ENCODE measurements at regions not wholly inside any gene's neighbourhood (a gene's known extent, or its start where the extent isn't known, plus 50 kb on each side); places are given as distances from the start of the nearest gene placed in this dataset.

DNA sequence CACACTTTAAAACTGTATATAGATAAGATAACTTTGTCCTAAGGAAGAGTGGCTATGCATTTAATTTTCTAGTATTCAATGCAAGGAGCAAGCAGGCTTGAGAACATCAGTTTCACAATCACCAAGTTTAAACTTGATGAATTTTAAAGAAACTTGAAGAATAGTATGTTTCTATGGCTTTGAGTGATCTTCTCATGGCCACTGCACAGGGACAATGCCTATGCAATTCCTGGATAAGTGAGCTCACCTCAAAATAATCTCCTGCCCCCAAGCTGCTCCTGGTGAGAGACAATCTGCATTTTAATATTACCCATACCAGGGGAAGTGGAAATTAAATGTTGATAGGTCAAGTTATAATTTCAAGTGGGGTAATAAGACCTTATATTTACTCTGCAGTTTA, 376.6 kb upstream of the CBLB start (continued):
- TF ChIP-seq, protein P1, sequence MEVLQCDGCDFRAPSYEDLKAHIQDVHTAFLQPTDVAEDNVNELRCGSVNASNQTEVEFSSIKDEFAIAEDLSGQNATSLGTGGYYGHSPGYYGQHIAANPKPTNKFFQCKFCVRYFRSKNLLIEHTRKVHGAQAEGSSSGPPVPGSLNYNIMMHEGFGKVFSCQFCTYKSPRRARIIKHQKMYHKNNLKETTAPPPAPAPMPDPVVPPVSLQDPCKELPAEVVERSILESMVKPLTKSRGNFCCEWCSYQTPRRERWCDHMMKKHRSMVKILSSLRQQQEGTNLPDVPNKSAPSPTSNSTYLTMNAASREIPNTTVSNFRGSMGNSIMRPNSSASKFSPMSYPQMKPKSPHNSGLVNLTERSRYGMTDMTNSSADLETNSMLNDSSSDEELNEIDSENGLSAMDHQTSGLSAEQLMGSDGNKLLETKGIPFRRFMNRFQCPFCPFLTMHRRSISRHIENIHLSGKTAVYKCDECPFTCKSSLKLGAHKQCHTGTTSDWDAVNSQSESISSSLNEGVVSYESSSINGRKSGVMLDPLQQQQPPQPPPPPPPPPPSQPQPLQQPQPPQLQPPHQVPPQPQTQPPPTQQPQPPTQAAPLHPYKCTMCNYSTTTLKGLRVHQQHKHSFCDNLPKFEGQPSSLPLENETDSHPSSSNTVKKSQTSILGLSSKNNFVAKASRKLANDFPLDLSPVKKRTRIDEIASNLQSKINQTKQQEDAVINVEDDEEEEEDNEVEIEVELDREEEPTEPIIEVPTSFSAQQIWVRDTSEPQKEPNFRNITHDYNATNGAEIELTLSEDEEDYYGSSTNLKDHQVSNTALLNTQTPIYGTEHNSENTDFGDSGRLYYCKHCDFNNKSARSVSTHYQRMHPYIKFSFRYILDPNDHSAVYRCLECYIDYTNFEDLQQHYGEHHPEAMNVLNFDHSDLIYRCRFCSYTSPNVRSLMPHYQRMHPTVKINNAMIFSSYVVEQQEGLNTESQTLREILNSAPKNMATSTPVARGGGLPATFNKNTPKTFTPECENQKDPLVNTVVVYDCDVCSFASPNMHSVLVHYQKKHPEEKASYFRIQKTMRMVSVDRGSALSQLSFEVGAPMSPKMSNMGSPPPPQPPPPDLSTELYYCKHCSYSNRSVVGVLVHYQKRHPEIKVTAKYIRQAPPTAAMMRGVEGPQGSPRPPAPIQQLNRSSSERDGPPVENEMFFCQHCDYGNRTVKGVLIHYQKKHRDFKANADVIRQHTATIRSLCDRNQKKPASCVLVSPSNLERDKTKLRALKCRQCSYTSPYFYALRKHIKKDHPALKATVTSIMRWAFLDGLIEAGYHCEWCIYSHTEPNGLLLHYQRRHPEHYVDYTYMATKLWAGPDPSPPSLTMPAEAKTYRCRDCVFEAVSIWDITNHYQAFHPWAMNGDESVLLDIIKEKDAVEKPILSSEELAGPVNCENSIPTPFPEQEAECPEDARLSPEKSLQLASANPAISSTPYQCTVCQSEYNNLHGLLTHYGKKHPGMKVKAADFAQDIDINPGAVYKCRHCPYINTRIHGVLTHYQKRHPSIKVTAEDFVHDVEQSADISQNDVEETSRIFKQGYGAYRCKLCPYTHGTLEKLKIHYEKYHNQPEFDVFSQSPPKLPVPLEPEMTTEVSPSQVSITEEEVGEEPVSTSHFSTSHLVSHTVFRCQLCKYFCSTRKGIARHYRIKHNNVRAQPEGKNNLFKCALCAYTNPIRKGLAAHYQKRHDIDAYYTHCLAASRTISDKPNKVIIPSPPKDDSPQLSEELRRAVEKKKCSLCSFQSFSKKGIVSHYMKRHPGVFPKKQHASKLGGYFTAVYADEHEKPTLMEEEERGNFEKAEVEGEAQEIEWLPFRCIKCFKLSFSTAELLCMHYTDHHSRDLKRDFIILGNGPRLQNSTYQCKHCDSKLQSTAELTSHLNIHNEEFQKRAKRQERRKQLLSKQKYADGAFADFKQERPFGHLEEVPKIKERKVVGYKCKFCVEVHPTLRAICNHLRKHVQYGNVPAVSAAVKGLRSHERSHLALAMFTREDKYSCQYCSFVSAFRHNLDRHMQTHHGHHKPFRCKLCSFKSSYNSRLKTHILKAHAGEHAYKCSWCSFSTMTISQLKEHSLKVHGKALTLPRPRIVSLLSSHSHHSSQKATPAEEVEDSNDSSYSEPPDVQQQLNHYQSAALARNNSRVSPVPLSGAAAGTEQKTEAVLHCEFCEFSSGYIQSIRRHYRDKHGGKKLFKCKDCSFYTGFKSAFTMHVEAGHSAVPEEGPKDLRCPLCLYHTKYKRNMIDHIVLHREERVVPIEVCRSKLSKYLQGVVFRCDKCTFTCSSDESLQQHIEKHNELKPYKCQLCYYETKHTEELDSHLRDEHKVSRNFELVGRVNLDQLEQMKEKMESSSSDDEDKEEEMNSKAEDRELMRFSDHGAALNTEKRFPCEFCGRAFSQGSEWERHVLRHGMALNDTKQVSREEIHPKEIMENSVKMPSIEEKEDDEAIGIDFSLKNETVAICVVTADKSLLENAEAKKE (CRISPR knock-in tag; IDR thresholded peaks at IDR 0.05): no peak
- no peak for TF ChIP-seq JUNB (IDR thresholded peaks at IDR 0.05; ENCODE audit: unreplicated experiment)
- no peak for TF ChIP-seq EZH2 (IDR thresholded peaks at IDR 0.05; ENCODE audit: low read depth, unreplicated experiment)

DNA sequence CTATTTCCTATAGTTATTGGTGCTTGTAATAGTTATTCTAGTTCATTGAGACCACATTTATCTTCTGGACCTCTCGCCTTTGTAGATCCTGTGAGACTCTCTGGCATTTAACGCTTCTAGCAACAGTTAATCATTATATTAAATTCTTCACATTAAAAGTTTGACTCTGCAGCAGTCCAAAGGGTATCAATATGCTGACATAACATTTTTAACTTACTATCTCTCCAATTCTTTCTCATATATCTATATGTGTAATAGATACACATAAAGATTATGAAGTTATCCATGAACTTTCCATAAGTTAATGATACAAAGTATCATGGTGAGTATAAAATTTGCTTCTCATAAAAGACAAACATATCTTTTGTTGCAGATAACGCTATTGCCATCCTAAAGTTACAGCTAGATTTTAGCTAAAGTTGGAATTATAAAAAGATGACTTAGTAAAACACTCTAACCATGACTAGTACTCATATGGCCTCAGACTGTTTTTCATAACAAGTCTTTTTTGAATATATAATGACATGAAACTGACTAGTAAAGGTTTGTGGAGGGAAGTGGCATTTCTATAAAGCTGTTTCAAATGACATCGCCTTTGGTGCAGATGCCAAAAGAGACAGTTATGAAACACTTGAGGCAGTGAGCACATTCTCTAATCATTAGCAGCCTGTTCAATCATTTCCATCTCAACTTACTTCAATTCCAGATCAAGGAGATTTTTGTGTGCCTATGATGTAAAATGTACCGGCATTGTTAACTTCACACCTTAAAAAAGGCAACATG, 379.3 kb upstream of the CBLB start:
- peaks cover 15% of the 10 kb centered on the region for H3K9me3 Mint-ChIP-seq
- TF ChIP-seq, protein P2, sequence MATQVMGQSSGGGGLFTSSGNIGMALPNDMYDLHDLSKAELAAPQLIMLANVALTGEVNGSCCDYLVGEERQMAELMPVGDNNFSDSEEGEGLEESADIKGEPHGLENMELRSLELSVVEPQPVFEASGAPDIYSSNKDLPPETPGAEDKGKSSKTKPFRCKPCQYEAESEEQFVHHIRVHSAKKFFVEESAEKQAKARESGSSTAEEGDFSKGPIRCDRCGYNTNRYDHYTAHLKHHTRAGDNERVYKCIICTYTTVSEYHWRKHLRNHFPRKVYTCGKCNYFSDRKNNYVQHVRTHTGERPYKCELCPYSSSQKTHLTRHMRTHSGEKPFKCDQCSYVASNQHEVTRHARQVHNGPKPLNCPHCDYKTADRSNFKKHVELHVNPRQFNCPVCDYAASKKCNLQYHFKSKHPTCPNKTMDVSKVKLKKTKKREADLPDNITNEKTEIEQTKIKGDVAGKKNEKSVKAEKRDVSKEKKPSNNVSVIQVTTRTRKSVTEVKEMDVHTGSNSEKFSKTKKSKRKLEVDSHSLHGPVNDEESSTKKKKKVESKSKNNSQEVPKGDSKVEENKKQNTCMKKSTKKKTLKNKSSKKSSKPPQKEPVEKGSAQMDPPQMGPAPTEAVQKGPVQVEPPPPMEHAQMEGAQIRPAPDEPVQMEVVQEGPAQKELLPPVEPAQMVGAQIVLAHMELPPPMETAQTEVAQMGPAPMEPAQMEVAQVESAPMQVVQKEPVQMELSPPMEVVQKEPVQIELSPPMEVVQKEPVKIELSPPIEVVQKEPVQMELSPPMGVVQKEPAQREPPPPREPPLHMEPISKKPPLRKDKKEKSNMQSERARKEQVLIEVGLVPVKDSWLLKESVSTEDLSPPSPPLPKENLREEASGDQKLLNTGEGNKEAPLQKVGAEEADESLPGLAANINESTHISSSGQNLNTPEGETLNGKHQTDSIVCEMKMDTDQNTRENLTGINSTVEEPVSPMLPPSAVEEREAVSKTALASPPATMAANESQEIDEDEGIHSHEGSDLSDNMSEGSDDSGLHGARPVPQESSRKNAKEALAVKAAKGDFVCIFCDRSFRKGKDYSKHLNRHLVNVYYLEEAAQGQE (IDR thresholded peaks at IDR 0.05; ENCODE audit: unreplicated experiment): no peak
- TF ChIP-seq NANOG (IDR thresholded peaks at IDR 0.05; ENCODE audit: borderline replicate concordance) (no peak), ZNF331 (CRISPR knock-in tag; IDR thresholded peaks at IDR 0.05; ENCODE audit: low read depth) (no peak), POLR2AphosphoS5 (IDR thresholded peaks at IDR 0.05; ENCODE audit: low read depth) (no peak), STAT1 (IDR thresholded peaks at IDR 0.05; ENCODE audit: unreplicated experiment) (no peak)
- TF ChIP-seq, protein P3, sequence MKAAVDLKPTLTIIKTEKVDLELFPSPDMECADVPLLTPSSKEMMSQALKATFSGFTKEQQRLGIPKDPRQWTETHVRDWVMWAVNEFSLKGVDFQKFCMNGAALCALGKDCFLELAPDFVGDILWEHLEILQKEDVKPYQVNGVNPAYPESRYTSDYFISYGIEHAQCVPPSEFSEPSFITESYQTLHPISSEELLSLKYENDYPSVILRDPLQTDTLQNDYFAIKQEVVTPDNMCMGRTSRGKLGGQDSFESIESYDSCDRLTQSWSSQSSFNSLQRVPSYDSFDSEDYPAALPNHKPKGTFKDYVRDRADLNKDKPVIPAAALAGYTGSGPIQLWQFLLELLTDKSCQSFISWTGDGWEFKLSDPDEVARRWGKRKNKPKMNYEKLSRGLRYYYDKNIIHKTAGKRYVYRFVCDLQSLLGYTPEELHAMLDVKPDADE (IDR thresholded peaks at IDR 0.05): no peak

More for the DNA sequence above, 379.3 kb upstream of the CBLB start:
- H3F3A ChIP-seq (replicated peaks; ENCODE audit: low read depth): no peaks in the 10 kb centered on the region
- no peaks in the 10 kb centered on the region for H3K27me3 ChIP-seq (ENCODE audit: insufficient read depth)
- H3K36me3 ChIP-seq (ENCODE audit: insufficient read depth): no peaks in the 10 kb centered on the region; the same call in 1 of the 2 replicates
- no peak for ATAC-seq
- no peak overlapping the region for H3K4me3 Mint-ChIP-seq
- H3K4me1 Mint-ChIP-seq: no peaks in the 10 kb centered on the region
- DNase-seq (ENCODE audit: low spot score): no peak
- H3K79me2 ChIP-seq (replicated peaks; ENCODE audit: insufficient read depth): no peaks in the 10 kb centered on the region
- H3K27ac ChIP-seq (ENCODE audit: low read depth): no peak overlapping the region
- H3K27ac Mint-ChIP-seq: no peak overlapping the region
- H3K27me3 Mint-ChIP-seq (ENCODE audit: insufficient read depth, low read depth, poor library complexity): no peaks in the 10 kb centered on the region
- no peak overlapping the region for H2AFZ ChIP-seq
- no peak overlapping the region for H3K4me3 ChIP-seq
- H3K4me1 ChIP-seq (ENCODE audit: insufficient read depth): no peaks in the 10 kb centered on the region
- H3K9me2 ChIP-seq (ENCODE audit: insufficient read depth): 0 out of 2 replicates have a peak, but pooled peaks cover 4% of the 10 kb centered on the region
- peaks cover 10% of the 10 kb centered on the region; the same call in 2 of the 3 replicates for H3K36me3 Mint-ChIP-seq (ENCODE audit: low read depth)
- no peak overlapping the region for H3K4me2 ChIP-seq
- no peaks in the 10 kb centered on the region for H4K20me1 ChIP-seq (replicated peaks; ENCODE audit: insufficient read depth)

Data from GM23338 (cell line).